ENCODE measurements at regions not wholly inside any gene's neighbourhood (a gene's known extent, or its start where the extent isn't known, plus 50 kb on each side); places are given as distances from the start of the nearest gene placed in this dataset.
"Not testable (repeated sequence)": the region's sequence is repeated elsewhere in the genome, so short reads cannot be mapped to it uniquely, and the experiment has no call there.

- no peak for DNase-seq
- Mint-ChIP-seq H3K36me3 (ENCODE audit: unreplicated experiment) (peaks cover 6% of the 10 kb centered on the region), H3K4me1 (ENCODE audit: low read depth, unreplicated experiment) (no peaks in the 10 kb centered on the region), H3K4me3 (ENCODE audit: unreplicated experiment) (no peak overlapping the region), H3K27ac (ENCODE audit: unreplicated experiment) (no peak overlapping the region), H3K27me3 (ENCODE audit: unreplicated experiment) (peaks cover 3% of the 10 kb centered on the region), H3K9me3 (ENCODE audit: unreplicated experiment) (no peaks in the 10 kb centered on the region)
- TF ChIP-seq CTCF (IDR thresholded peaks at IDR 0.05; ENCODE audit: partially characterized antibody, unreplicated experiment) = no peak
Observed at GRCh38 chr12:94841177-94841576, 162.3 kb downstream of the NDUFA12 start.

GRCh38 chr12:94839347-94839746 lies 164.2 kb downstream of the NDUFA12 start:
- Mint-ChIP-seq H3K36me3 (ENCODE audit: unreplicated experiment) (peaks cover 8% of the 10 kb centered on the region), H3K4me3 (ENCODE audit: unreplicated experiment) (no peak overlapping the region), H3K27ac (ENCODE audit: unreplicated experiment) (no peak overlapping the region), H3K4me1 (ENCODE audit: low read depth, unreplicated experiment) (peaks cover under 1% of the 10 kb centered on the region), H3K27me3 (ENCODE audit: unreplicated experiment) (peaks cover 5% of the 10 kb centered on the region), H3K9me3 (ENCODE audit: unreplicated experiment) (peaks cover 4% of the 10 kb centered on the region)
- no peak for TF ChIP-seq CTCF (IDR thresholded peaks at IDR 0.05; ENCODE audit: partially characterized antibody, unreplicated experiment)
- DNase-seq = no peak

GRCh38 chr12:94836952-94837670 lies 166.4 kb downstream of the NDUFA12 start:
- not testable (repeated sequence) for H3K9me3 Mint-ChIP-seq (ENCODE audit: unreplicated experiment); H3K4me3 Mint-ChIP-seq (ENCODE audit: unreplicated experiment); H3K27ac Mint-ChIP-seq (ENCODE audit: unreplicated experiment); H3K27me3 Mint-ChIP-seq (ENCODE audit: unreplicated experiment); DNase-seq
- peaks cover 10% of the 10 kb centered on the region for H3K36me3 Mint-ChIP-seq (ENCODE audit: unreplicated experiment)
- peaks cover 14% of the 10 kb centered on the region for H3K4me1 Mint-ChIP-seq (ENCODE audit: low read depth, unreplicated experiment)

GRCh38 chr12:94834036-94834625 lies 169.4 kb downstream of the NDUFA12 start:
- peaks cover 10% of the 10 kb centered on the region for H3K36me3 Mint-ChIP-seq (ENCODE audit: unreplicated experiment)
- H3K4me1 Mint-ChIP-seq (ENCODE audit: low read depth, unreplicated experiment) = peaks cover 24% of the 10 kb centered on the region
- H3K27ac Mint-ChIP-seq (ENCODE audit: unreplicated experiment) = no peak overlapping the region
- peak overlapping the region; percentile 25 for H3K4me3 Mint-ChIP-seq (ENCODE audit: unreplicated experiment)
- peaks cover 3% of the 10 kb centered on the region for H3K27me3 Mint-ChIP-seq (ENCODE audit: unreplicated experiment)
- TF ChIP-seq CTCF (IDR thresholded peaks at IDR 0.05; ENCODE audit: partially characterized antibody, unreplicated experiment) = no peak
- no peak for DNase-seq
- peaks cover 5% of the 10 kb centered on the region for H3K9me3 Mint-ChIP-seq (ENCODE audit: unreplicated experiment)

- DNase-seq = peak; percentile 69
- TF ChIP-seq CTCF (IDR thresholded peaks at IDR 0.05; ENCODE audit: partially characterized antibody, unreplicated experiment) = no peak
- peak overlapping the region; percentile 88 for H3K27ac Mint-ChIP-seq (ENCODE audit: unreplicated experiment)
- H3K36me3 Mint-ChIP-seq (ENCODE audit: unreplicated experiment) = peaks cover 4% of the 10 kb centered on the region
- peaks cover 5% of the 10 kb centered on the region for H3K27me3 Mint-ChIP-seq (ENCODE audit: unreplicated experiment)
- H3K4me1 Mint-ChIP-seq (ENCODE audit: low read depth, unreplicated experiment) = peaks cover 24% of the 10 kb centered on the region
- peak overlapping the region; percentile 79 for H3K4me3 Mint-ChIP-seq (ENCODE audit: unreplicated experiment)
- H3K9me3 Mint-ChIP-seq (ENCODE audit: unreplicated experiment) = peaks cover 6% of the 10 kb centered on the region
Observed at GRCh38 chr12:94832780-94833681, 170.5 kb downstream of the NDUFA12 start.
